ENCODE measurements at regions not wholly inside any gene's neighbourhood (a gene's known extent, or its start where the extent isn't known, plus 50 kb on each side); places are given as distances from the start of the nearest gene placed in this dataset.
A peak's percentile ranks its signal among the peaks of the same experiment; 100 is the strongest.
"Not testable (repeated sequence)": the region's sequence is repeated elsewhere in the genome, so short reads cannot be mapped to it uniquely, and the experiment has no call there.

- Mint-ChIP-seq H3K36me3 (no peaks in the 10 kb centered on the region), H3K4me1 (no peaks in the 10 kb centered on the region), H3K27ac (no peak overlapping the region), H3K27me3 (ENCODE audit: low read depth in 3 of 3) (peaks cover 0 to 4% (median 2%) of the 10 kb centered on the region in 3 donors), H3K4me3 (no peak overlapping the region), H3K9me3 (peaks cover 0 to 12% (median 7%) of the 10 kb centered on the region in 6 donors)
- no peak for DNase-seq
Measured at GRCh38 chr2:195251214-195251613, 405.8 kb upstream of the SLC39A10 start.

GRCh38 chr2:195238826-195239225 lies 418.2 kb upstream of the SLC39A10 start:
- H3K27ac Mint-ChIP-seq: no peak overlapping the region
- H3K4me3 Mint-ChIP-seq: no peak overlapping the region
- H3K9me3 Mint-ChIP-seq: peaks cover 0 to 6% (median under 1%) of the 10 kb centered on the region in 6 donors
- DNase-seq: no peak
- H3K4me1 Mint-ChIP-seq: no peaks in the 10 kb centered on the region
- no peaks in the 10 kb centered on the region for H3K36me3 Mint-ChIP-seq
- peaks cover 0 to 3% (median 1%) of the 10 kb centered on the region in 3 donors for H3K27me3 Mint-ChIP-seq (ENCODE audit: low read depth in 3 of 3)

GRCh38 chr2:195238379-195238778 lies 418.6 kb upstream of the SLC39A10 start:
- Mint-ChIP-seq H3K9me3 (peaks cover 0 to 6% (median 0%) of the 10 kb centered on the region in 6 donors), H3K27me3 (ENCODE audit: low read depth in 3 of 3) (peaks cover 0 to 3% (median 0%) of the 10 kb centered on the region in 3 donors), H3K36me3 (no peaks in the 10 kb centered on the region), H3K4me3 (no peak overlapping the region), H3K4me1 (no peaks in the 10 kb centered on the region), H3K27ac (no peak overlapping the region)
- DNase-seq: no peak

- DNase-seq; H3K4me3 Mint-ChIP-seq; H3K36me3 Mint-ChIP-seq; H3K27me3 Mint-ChIP-seq (ENCODE audit: low read depth in 3 of 3); H3K9me3 Mint-ChIP-seq; H3K27ac Mint-ChIP-seq; H3K4me1 Mint-ChIP-seq: not testable (repeated sequence)
Measured at GRCh38 chr2:195228547-195228946, 428.5 kb upstream of the SLC39A10 start.

GRCh38 chr2:195214072-195214471 lies 443.0 kb upstream of the SLC39A10 start:
- no peak overlapping the region for H3K27ac Mint-ChIP-seq
- peaks cover 0 to 4% (median 0%) of the 10 kb centered on the region in 6 donors for H3K9me3 Mint-ChIP-seq
- H3K4me3 Mint-ChIP-seq: no peak overlapping the region
- no peaks in the 10 kb centered on the region for H3K36me3 Mint-ChIP-seq
- no peaks in the 10 kb centered on the region for H3K4me1 Mint-ChIP-seq
- DNase-seq: no peak
- peaks cover 0 to 2% (median 0%) of the 10 kb centered on the region in 3 donors for H3K27me3 Mint-ChIP-seq (ENCODE audit: low read depth in 3 of 3)

- Mint-ChIP-seq H3K36me3 (no peaks in the 10 kb centered on the region), H3K4me3 (no peak overlapping the region), H3K9me3 (peaks cover 0 to 1% (median 0%) of the 10 kb centered on the region in 6 donors), H3K4me1 (no peaks in the 10 kb centered on the region), H3K27ac (no peak overlapping the region), H3K27me3 (ENCODE audit: low read depth in 3 of 3) (no peaks in the 10 kb centered on the region)
- DNase-seq: no peak
Measured at GRCh38 chr2:195212586-195212985, 444.4 kb upstream of the SLC39A10 start.

- no peaks in the 10 kb centered on the region for H3K36me3 Mint-ChIP-seq
Measured at GRCh38 chr2:195202163-195202845, 454.7 kb upstream of the SLC39A10 start.

GRCh38 chr2:195199864-195200263 lies 457.2 kb upstream of the SLC39A10 start:
- H3K9me3 Mint-ChIP-seq: no peaks in the 10 kb centered on the region
- H3K4me1 Mint-ChIP-seq: peaks cover 14 to 23% of the 10 kb centered on the region in 2 donors
- no peak overlapping the region for H3K27ac Mint-ChIP-seq
- H3K27me3 Mint-ChIP-seq (ENCODE audit: low read depth in 3 of 3): peaks cover 0 to 6% (median 1%) of the 10 kb centered on the region in 3 donors
- no peak overlapping the region for H3K4me3 Mint-ChIP-seq
- H3K36me3 Mint-ChIP-seq: no peaks in the 10 kb centered on the region
- no peak for DNase-seq

More at GRCh38 chr2:195202163-195202845, 454.7 kb upstream of the SLC39A10 start:
- Mint-ChIP-seq H3K27me3 (ENCODE audit: low read depth in 3 of 3) (peaks cover 0 to 8% (median 1%) of the 10 kb centered on the region in 3 donors), H3K4me3 (peak overlapping the region in 1 of 5 donors; percentile 0), H3K9me3 (no peaks in the 10 kb centered on the region), H3K4me1 (peaks cover 14 to 23% of the 10 kb centered on the region in 2 donors), H3K27ac (no peak overlapping the region)
- peak in 2 of 3 donors; percentile 2 to 12 for DNase-seq

- Mint-ChIP-seq H3K9me3 (peaks cover 0 to 5% (median 0%) of the 10 kb centered on the region in 6 donors), H3K27me3 (ENCODE audit: low read depth in 3 of 3) (no peaks in the 10 kb centered on the region), H3K36me3 (no peaks in the 10 kb centered on the region), H3K4me3 (no peak overlapping the region), H3K27ac (no peak overlapping the region), H3K4me1 (no peaks in the 10 kb centered on the region)
- DNase-seq: no peak
Measured at GRCh38 chr2:195181059-195181705, 475.8 kb upstream of the SLC39A10 start.

- Mint-ChIP-seq H3K27me3 (ENCODE audit: low read depth in 3 of 3) (peaks cover 0 to 5% (median 0%) of the 10 kb centered on the region in 3 donors), H3K4me3 (no peak overlapping the region), H3K27ac (no peak overlapping the region), H3K36me3 (no peaks in the 10 kb centered on the region), H3K9me3 (no peaks in the 10 kb centered on the region), H3K4me1 (peaks cover 2 to 13% of the 10 kb centered on the region in 2 donors)
- peak in 2 of 3 donors; percentile 6 to 16 for DNase-seq
Measured at GRCh38 chr2:195168369-195168768, 488.7 kb upstream of the SLC39A10 start.

- H3K4me3 Mint-ChIP-seq: no peak overlapping the region
- H3K4me1 Mint-ChIP-seq: peaks cover 2 to 13% of the 10 kb centered on the region in 2 donors
- DNase-seq: no peak
- H3K27ac Mint-ChIP-seq: no peak overlapping the region
- peaks cover 0 to 1% (median 0%) of the 10 kb centered on the region in 6 donors for H3K9me3 Mint-ChIP-seq
- H3K27me3 Mint-ChIP-seq (ENCODE audit: low read depth in 3 of 3): peaks cover 0 to 5% (median 1%) of the 10 kb centered on the region in 3 donors
- no peaks in the 10 kb centered on the region for H3K36me3 Mint-ChIP-seq
Measured at GRCh38 chr2:195164930-195165329, 492.1 kb upstream of the SLC39A10 start.

- Mint-ChIP-seq H3K4me1 (peaks cover under 1 to 3% of the 10 kb centered on the region in 2 donors), H3K9me3 (peaks cover 0 to 2% (median 0%) of the 10 kb centered on the region in 6 donors), H3K36me3 (no peaks in the 10 kb centered on the region), H3K4me3 (no peak overlapping the region), H3K27ac (no peak overlapping the region), H3K27me3 (ENCODE audit: low read depth in 3 of 3) (peaks cover 0 to 5% (median 1%) of the 10 kb centered on the region in 3 donors)
- no peak for DNase-seq
Measured at GRCh38 chr2:195162918-195163317, 494.1 kb upstream of the SLC39A10 start.

GRCh38 chr2:195162194-195162593 lies 494.8 kb upstream of the SLC39A10 start:
- Mint-ChIP-seq H3K9me3 (peaks cover 0 to 2% (median 0%) of the 10 kb centered on the region in 6 donors), H3K27ac (no peak overlapping the region), H3K4me3 (no peak overlapping the region), H3K27me3 (ENCODE audit: low read depth in 3 of 3) (peaks cover 0 to 5% (median 1%) of the 10 kb centered on the region in 3 donors), H3K36me3 (no peaks in the 10 kb centered on the region), H3K4me1 (no peaks in the 10 kb centered on the region)
- no peak for DNase-seq

GRCh38 chr2:195160963-195161362 lies 496.1 kb upstream of the SLC39A10 start:
- H3K36me3 Mint-ChIP-seq: no peaks in the 10 kb centered on the region

More at GRCh38 chr2:195160963-195161362, 496.1 kb upstream of the SLC39A10 start:
- no peak overlapping the region for H3K27ac Mint-ChIP-seq
- peaks cover 0 to 5% (median 1%) of the 10 kb centered on the region in 3 donors for H3K27me3 Mint-ChIP-seq (ENCODE audit: low read depth in 3 of 3)
- no peaks in the 10 kb centered on the region for H3K4me1 Mint-ChIP-seq
- H3K4me3 Mint-ChIP-seq: no peak overlapping the region
- no peak for DNase-seq
- peaks cover 0 to 6% (median under 1%) of the 10 kb centered on the region in 6 donors for H3K9me3 Mint-ChIP-seq

All from immature natural killer cell (primary cell).